ENCODE measurements at regions not wholly inside any gene's neighbourhood (a gene's known extent, or its start where the extent isn't known, plus 50 kb on each side); places are given as distances from the start of the nearest gene placed in this dataset.

- H4K20me1 ChIP-seq (ENCODE audit: control insufficient read depth, insufficient read depth): no peaks in the 10 kb centered on the region
- CTCF ChIA-PET: no interaction called here
- no peak for FAIRE-seq
- H3K9me3 ChIP-seq (replicated peaks; ENCODE audit: control insufficient read depth, insufficient read depth, low read length): no peaks in the 10 kb centered on the region; the same call in 2 of the 3 replicates
- no peak overlapping the region for H3K9ac ChIP-seq (ENCODE audit: control insufficient read depth, insufficient read depth, low read length)
- no peak for TF ChIP-seq TCF7 (IDR thresholded peaks at IDR 0.05; ENCODE audit: borderline replicate concordance)
- TF ChIP-seq ZNF207 (IDR thresholded peaks at IDR 0.05; ENCODE audit: borderline replicate concordance): no peak
- no peak for TF ChIP-seq RFX5 (IDR thresholded peaks at IDR 0.05; ENCODE audit: low read depth, low read length)
- no peak for TF ChIP-seq ZBED1 (IDR thresholded peaks at IDR 0.05; ENCODE audit: borderline replicate concordance)
- TF ChIP-seq SKIL (IDR thresholded peaks at IDR 0.05; ENCODE audit: low read depth, poor library complexity, severe bottlenecking): no peak
- TF ChIP-seq, protein P1, sequence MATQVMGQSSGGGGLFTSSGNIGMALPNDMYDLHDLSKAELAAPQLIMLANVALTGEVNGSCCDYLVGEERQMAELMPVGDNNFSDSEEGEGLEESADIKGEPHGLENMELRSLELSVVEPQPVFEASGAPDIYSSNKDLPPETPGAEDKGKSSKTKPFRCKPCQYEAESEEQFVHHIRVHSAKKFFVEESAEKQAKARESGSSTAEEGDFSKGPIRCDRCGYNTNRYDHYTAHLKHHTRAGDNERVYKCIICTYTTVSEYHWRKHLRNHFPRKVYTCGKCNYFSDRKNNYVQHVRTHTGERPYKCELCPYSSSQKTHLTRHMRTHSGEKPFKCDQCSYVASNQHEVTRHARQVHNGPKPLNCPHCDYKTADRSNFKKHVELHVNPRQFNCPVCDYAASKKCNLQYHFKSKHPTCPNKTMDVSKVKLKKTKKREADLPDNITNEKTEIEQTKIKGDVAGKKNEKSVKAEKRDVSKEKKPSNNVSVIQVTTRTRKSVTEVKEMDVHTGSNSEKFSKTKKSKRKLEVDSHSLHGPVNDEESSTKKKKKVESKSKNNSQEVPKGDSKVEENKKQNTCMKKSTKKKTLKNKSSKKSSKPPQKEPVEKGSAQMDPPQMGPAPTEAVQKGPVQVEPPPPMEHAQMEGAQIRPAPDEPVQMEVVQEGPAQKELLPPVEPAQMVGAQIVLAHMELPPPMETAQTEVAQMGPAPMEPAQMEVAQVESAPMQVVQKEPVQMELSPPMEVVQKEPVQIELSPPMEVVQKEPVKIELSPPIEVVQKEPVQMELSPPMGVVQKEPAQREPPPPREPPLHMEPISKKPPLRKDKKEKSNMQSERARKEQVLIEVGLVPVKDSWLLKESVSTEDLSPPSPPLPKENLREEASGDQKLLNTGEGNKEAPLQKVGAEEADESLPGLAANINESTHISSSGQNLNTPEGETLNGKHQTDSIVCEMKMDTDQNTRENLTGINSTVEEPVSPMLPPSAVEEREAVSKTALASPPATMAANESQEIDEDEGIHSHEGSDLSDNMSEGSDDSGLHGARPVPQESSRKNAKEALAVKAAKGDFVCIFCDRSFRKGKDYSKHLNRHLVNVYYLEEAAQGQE (IDR thresholded peaks at IDR 0.05; ENCODE audit: low read depth, low read length): no peak
- TF ChIP-seq SMARCA5 (IDR thresholded peaks at IDR 0.05): no peak
- no peak for TF ChIP-seq MYB (IDR thresholded peaks at IDR 0.05; ENCODE audit: borderline replicate concordance, low read depth, low read length)
- TF ChIP-seq, protein P2, sequence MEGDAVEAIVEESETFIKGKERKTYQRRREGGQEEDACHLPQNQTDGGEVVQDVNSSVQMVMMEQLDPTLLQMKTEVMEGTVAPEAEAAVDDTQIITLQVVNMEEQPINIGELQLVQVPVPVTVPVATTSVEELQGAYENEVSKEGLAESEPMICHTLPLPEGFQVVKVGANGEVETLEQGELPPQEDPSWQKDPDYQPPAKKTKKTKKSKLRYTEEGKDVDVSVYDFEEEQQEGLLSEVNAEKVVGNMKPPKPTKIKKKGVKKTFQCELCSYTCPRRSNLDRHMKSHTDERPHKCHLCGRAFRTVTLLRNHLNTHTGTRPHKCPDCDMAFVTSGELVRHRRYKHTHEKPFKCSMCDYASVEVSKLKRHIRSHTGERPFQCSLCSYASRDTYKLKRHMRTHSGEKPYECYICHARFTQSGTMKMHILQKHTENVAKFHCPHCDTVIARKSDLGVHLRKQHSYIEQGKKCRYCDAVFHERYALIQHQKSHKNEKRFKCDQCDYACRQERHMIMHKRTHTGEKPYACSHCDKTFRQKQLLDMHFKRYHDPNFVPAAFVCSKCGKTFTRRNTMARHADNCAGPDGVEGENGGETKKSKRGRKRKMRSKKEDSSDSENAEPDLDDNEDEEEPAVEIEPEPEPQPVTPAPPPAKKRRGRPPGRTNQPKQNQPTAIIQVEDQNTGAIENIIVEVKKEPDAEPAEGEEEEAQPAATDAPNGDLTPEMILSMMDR (IDR thresholded peaks at IDR 0.05 in 2 of 3, conservative IDR thresholded peaks at IDR 0.05 in 1 of 3; ENCODE audit: control insufficient read depth in 2 of 3, extremely low read depth in 1 of 3, insufficient read depth in 1 of 3, low read depth in 3 of 3, low read length in 3 of 3): no peak
- TF ChIP-seq IRF3 (IDR thresholded peaks at IDR 0.05): no peak
- TF ChIP-seq, protein P3, sequence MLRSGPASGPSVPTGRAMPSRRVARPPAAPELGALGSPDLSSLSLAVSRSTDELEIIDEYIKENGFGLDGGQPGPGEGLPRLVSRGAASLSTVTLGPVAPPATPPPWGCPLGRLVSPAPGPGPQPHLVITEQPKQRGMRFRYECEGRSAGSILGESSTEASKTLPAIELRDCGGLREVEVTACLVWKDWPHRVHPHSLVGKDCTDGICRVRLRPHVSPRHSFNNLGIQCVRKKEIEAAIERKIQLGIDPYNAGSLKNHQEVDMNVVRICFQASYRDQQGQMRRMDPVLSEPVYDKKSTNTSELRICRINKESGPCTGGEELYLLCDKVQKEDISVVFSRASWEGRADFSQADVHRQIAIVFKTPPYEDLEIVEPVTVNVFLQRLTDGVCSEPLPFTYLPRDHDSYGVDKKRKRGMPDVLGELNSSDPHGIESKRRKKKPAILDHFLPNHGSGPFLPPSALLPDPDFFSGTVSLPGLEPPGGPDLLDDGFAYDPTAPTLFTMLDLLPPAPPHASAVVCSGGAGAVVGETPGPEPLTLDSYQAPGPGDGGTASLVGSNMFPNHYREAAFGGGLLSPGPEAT (IDR thresholded peaks at IDR 0.05; ENCODE audit: low read depth): no peak
- no peak overlapping the region for H3K27ac ChIP-seq (ENCODE audit: control insufficient read depth, insufficient read depth)
- no peak for ATAC-seq
- RAD21 ChIA-PET (ENCODE audit: unreplicated experiment): no interaction called here
- WGBS (ENCODE audit: insufficient coverage, insufficient replicate concordance, low lambda C conversion rate, missing lambda C conversion rate): 97% methylated on average over 2 of the region's 2 CpGs
- no peak for DNase-seq (ENCODE audit: low read depth, low spot score)
- no peaks in the 10 kb centered on the region for H3K4me1 ChIP-seq (ENCODE audit: control insufficient read depth, insufficient read depth, low read length)
- H2AFZ ChIP-seq (ENCODE audit: control insufficient read depth, low read depth, low read length): no peak overlapping the region
- H3K4me3 ChIP-seq: no peak overlapping the region
- H3K4me2 ChIP-seq (ENCODE audit: control insufficient read depth, insufficient read depth): no peak overlapping the region
- no TSS peak for BruUV-seq (replicated peaks)
- H3K79me2 ChIP-seq (ENCODE audit: control insufficient read depth, insufficient read depth, low read length): no peaks in the 10 kb centered on the region
- H3K27me3 ChIP-seq (replicated peaks in 1 of 2; ENCODE audit: control insufficient read depth in 2 of 2, insufficient read depth in 2 of 2, low read length in 1 of 2): no peaks in the 10 kb centered on the region
- POLR2A ChIA-PET: no interaction called here
- SMC1A ChIA-PET (ENCODE audit: uncharacterized antibody, unreplicated experiment): no interaction called here
- intact Hi-C loops (cut with micrococcal nuclease; ENCODE audit: unreplicated experiment): no loop called here
- no peaks in the 10 kb centered on the region; a peak in 2 of 4 replicates for H3K36me3 ChIP-seq (ENCODE audit: control insufficient read depth in 2 of 2, insufficient read depth in 2 of 2, low read length in 1 of 2)
- in situ Hi-C loops (cut with MboI): no loop called here
Measured at GRCh38 chr6:27112974-27113373, 134.5 kb upstream of the PRSS16 start.
